Choroid plexus epithelial cell (primary cell): ENCODE measurements at regions not wholly inside any gene's neighbourhood (a gene's known extent, or its start where the extent isn't known, plus 50 kb on each side); places are given as distances from the start of the nearest gene placed in this dataset.

Source experiments
- DNase-seq: peaks from one replicate; pipeline ENCODE4 v3.0.0-alpha.2; 2010; ENCODE audit warnings: low read depth
- H3K4me3 ChIP-seq: 2 replicates; pipeline ENCODE4 v1.5.1; 2011; ENCODE audit warnings: low read depth, mild to moderate bottlenecking, control low read depth, low read length, moderate library complexity
- TF ChIP-seq, protein P1 (sequence below): conservative IDR thresholded peaks from 2 replicates; pipeline ENCODE4 v1.5.1; 2011; ENCODE audit warnings: low read depth, mild to moderate bottlenecking, control low read depth, inconsistent platforms, low read length, moderate library complexity

DNA sequence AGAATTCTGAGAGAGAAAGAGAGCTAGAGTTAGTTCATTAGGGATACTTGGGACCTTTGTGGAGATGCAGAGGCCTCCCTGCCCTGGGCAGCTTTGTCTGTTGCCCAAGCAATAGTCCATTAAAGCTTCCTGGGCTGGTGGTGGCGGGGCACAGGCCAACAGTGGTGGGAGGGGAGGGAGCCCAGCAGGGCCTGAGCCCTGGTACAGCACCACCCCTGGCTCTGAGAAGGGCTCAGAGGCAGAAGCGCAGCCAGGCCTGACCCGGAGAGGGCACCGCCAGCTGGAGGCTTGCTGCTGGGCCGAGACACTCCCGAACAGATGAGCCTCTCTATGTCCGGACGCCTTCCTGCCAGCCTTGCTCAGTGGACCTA, 65.3 kb downstream of the EFNB1 start:
- DNase-seq, result no peak
- TF ChIP-seq, protein P1, sequence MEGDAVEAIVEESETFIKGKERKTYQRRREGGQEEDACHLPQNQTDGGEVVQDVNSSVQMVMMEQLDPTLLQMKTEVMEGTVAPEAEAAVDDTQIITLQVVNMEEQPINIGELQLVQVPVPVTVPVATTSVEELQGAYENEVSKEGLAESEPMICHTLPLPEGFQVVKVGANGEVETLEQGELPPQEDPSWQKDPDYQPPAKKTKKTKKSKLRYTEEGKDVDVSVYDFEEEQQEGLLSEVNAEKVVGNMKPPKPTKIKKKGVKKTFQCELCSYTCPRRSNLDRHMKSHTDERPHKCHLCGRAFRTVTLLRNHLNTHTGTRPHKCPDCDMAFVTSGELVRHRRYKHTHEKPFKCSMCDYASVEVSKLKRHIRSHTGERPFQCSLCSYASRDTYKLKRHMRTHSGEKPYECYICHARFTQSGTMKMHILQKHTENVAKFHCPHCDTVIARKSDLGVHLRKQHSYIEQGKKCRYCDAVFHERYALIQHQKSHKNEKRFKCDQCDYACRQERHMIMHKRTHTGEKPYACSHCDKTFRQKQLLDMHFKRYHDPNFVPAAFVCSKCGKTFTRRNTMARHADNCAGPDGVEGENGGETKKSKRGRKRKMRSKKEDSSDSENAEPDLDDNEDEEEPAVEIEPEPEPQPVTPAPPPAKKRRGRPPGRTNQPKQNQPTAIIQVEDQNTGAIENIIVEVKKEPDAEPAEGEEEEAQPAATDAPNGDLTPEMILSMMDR, result no peak
- no peak overlapping the region for H3K4me3 ChIP-seq

DNA sequence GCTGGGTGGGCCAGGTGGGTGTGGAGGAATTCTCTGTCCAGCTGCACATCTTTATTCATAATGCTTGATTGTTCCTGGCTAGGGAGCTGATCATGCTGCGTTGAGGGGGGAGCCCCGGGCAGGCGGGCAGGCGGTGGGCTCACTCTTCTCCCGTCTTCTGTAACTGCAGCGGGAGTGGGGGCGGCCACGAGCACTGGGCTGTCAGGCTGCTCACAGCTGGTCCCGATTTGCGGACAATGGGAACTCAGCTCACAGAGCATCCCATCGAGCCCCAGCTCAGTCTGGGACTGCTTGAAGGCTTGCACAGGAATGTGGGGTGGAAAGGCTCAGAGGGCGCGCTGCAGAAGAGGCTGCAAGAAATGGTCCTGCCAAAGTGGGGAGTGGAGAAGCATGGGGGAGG, 63.8 kb downstream of the EFNB1 start:
- no peak overlapping the region for H3K4me3 ChIP-seq
- TF ChIP-seq, protein P1, result no peak
- no peak for DNase-seq

DNA sequence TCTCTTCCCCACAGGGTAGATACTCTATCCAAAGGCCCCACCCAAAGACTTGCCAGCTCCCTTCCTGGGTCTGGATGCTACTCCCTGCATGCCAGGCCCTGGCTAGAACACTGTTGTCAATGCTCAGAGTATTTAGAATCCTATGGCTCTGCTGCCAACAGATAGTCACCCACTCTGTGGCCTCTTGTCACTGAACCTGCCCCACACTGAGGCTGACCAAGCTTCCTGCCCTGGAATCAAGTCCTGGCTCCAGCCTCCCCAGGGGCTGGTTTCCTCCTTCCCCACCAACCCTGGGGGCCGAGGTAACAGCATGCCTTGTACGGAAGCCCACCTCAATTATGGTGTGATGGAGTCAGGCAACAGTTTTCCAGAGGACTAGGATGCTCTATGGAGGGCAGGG, 63.3 kb downstream of the EFNB1 start:
- H3K4me3 ChIP-seq, result no peak overlapping the region
- DNase-seq, result no peak
- TF ChIP-seq, protein P1, result no peak
